Kidney tubule cell (primary cell): ENCODE measurements at regions not wholly inside any gene's neighbourhood (a gene's known extent, or its start where the extent isn't known, plus 50 kb on each side); places are given as distances from the start of the nearest gene placed in this dataset.

Experiments used
- DNase-seq: peaks from one replicate; pipeline ENCODE4 v3.0.0-alpha.2; 2018; ENCODE audit warnings: low spot score

DNA sequence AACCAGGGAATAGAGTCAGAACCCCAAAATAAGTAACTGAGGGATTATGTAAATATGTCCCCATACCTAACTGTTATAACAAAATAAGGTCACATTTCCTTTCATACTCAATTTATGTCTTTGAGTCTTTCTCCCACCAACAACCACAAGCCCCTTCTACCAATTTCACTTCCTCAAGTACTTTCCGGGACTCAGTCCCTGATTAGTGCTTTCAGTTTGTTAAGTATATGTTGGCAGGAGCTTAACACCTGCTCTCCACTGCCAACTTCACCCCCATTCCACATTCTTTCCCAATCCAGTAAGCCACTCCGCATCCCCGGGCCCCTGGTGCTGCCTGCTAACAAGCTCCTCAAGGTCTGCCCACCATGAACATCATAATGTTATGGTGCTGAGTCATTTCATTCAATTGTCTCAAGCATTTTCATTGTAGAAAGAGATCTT, 71.3 kb upstream of the SPRY1 start:
- DNase-seq: no peak

DNA sequence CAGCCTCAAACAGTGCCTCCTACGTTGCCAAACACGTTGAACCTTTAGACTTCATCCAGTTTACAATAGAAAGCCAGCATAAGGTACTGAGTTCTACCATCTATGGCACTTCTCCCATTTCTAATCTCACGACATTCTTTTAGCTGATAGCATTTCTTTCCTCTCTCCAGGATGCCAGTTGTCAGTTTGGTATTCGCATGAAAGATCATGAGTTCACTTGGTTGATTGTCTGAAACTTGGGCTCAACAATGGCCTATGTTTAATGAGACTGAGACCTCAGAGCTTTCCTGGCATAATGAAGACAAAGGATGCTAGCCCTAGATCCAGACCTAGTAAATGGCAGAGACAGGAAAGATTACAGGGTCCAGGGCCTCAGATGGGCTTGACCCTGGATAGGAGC, 69.2 kb upstream of the SPRY1 start:
- no peak for DNase-seq

DNA sequence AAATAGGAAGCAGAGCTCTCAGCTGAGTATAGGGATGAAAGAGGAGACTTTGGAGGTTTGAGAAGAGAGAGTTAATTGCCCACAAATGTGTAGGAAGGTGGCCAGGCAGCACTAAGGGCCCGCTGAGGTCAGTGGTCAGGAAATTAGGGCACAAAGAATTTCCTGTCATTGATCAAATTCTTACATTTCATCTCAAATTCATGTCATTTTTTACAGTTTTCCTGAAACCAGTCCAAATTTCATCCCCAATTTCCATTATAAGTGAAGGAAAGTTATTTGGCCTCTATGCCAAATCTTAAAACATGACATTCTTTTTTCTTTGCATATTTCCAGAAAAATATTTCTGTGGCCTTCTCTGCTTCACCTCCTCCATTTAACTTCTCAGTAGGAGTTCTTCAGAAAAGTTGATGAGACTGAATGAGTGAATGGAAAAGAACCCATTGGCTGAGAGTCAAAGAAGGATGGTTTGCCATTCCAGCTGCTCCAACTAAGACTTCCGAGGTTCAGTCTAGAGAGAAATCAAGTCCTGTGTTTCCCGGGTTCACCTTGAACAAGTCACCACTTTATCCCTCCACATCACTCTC, 68.7 kb upstream of the SPRY1 start:
- no peak for DNase-seq

DNA sequence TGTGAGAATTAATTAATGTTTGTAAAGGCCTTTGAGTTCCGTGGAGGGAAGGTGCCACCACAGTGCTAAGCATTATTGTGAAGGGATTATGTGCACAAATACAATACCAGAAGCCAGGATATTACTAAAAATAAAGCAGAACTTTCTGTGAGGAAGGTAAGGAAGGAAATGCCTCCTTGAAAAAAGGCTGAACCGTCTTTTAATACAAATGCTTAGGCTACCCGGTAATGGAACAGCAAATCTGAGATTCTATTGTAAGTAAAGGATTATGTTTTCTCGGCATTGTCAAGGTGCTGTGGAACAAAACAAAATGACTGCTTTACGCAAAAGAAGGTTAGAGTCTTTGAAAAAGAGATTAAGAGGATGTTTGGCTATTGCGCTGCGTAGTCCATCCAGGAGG, 57.9 kb upstream of the SPRY1 start:
- no peak for DNase-seq

DNA sequence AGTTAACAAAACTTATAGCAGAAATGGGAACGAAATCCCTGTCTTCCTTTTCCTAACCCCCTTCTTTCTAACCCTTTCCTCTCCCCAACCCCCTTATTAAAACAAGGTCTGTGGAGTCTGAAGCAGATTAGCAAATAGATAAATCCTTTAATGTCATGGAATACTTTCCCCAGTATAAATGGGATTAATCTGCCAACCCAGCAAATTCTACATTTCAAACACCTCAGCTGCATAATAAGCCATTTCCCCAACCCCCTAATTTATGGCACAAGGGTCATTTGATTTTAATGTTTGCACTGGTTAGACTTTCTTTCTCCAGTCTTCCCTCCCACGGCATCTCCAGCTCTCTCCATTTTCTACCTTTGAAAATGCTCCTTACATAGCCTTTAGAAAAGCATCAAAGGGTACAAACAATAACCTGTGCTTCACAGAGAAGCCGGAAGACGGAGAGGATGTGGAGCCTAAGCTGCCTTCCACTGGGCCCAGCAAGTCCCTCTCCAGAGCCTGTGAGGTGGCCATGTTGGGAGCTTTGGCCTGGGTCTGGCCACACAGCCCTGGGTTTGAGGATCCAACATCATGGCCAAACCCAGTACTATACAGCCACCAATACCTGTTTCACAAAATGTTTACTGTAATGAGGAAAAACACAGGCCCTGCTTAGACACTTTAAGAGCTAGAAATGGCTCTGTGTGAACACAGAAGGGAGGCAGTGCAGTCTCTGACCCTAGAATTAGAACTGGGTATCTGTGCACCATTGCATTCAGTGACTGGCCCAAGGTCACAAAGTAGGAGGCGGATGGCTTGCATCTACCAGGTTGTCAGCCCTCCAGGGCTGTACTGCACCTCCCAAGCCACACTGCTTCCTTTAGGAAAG, 56.9 kb upstream of the SPRY1 start:
- DNase-seq: no peak

DNA sequence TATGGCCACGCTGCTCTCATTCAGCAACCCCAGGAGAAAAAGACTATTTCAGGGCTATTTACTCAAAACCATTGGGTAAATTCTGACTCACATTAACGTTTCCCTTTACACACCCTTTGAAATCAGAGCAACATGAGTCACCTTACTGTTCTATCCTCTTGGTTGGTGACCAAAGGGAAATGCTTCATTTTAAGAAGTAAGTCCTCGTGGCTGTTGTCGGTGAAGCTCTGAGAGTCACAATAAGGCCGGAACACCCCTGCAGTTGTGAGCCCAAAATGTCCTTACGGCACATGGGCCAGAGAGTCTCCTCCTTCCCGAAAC, 56.3 kb upstream of the SPRY1 start:
- DNase-seq: peak; percentile 79

DNA sequence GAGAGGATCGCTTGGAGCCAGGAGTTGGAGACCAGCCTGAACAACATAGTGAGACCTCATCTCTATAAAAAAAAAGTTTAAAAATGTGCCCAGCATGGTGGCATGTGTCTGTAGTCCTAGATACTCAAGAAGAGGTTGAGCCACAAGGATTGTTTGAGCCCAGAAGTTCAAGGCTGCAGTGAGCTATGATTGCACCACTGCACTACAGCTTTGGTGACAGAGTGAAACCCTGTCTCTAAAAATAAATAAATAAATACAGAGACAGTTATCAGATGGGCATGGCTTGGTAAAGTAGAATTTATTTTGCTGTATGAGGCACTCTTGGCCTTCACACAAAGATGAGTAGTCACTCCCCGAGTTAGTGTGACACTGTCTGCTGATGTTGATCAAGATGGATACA, 54.1 kb upstream of the SPRY1 start:
- DNase-seq: no peak

DNA sequence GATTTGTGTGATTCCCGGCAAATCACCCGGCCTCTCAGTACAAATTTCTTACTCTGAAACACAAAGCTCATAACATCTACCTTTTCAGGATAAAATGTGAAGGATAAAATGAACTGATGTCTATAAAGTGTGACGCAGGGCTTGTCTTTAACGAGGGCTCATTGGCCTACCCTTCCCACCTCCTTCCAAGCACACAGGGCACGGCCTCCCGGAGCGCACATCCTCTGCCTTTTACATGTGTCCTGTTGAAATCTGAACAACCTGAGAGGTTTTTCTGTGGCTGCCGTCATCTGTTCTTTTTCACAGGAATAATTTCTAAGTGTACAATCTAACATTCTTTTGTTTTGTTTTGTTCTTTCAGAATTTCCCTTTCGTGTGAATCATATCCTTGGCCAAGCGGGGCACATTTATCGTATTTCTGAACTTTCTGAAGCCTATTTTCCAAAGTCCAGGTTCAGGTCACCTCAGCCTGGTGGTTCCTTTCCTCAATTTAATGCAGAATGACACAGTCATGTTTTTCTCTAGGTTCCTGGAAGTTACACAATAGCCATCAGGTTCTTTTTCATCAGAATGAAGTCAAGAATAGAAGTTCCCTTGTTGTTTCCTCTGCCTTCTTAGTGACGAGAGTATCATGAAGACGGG, 53.1 kb upstream of the SPRY1 start:
- no peak for DNase-seq

DNA sequence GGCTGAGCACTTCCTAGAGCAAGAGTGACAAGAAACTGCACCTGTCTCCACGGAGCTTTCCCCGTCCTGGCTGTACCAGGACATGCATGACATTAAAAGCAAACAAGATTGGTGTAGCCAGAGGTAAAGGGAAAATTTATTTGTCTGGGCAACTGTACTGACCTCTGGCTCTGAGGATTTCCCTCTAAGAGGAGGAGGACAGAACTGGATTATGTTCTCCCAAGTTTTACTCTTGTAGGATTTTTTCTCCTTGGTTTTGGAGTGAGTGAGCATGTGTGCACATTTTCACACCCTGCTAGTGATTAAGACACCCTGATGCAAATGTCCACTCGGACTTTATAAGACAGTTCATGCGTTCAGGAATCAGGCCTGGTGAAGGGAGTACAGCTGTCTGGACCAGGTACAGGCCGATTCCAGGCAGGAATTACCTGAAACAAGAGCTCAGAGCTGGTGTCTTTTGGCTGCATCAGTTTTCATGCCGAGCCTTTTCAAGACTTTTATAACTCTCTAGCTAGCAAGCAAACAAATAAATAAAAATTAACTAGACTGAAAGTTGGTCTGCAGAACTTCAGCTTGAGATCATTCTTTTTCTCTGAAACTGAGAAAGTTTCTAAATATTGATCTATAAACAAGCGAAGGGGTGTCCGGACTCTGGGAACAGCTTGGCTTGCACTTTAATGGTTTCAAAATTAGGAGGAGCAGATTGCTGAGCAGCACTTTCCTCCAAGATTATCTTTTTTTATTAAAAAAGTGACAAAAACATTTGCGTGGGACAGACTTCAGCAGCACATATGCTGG, 51.3 kb upstream of the SPRY1 start:
- no peak for DNase-seq

DNA sequence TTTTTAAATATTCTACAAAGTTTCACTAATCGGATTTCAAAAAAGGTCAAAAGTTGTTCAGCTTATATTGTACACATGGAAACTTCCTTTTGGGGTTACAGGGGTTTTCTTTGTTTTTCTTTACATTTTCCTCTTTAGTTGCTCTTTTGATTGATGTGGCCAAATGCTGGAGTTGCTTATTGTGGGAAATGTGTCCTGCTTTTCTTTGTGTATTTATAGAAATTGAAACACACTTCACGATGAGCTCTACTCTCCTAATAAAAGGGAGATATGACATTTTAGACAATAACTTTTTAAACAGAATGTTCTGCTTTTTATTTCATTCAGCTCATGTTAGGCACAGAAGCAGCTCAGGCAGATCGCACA, 50.7 kb upstream of the SPRY1 start:
- no peak for DNase-seq

DNA sequence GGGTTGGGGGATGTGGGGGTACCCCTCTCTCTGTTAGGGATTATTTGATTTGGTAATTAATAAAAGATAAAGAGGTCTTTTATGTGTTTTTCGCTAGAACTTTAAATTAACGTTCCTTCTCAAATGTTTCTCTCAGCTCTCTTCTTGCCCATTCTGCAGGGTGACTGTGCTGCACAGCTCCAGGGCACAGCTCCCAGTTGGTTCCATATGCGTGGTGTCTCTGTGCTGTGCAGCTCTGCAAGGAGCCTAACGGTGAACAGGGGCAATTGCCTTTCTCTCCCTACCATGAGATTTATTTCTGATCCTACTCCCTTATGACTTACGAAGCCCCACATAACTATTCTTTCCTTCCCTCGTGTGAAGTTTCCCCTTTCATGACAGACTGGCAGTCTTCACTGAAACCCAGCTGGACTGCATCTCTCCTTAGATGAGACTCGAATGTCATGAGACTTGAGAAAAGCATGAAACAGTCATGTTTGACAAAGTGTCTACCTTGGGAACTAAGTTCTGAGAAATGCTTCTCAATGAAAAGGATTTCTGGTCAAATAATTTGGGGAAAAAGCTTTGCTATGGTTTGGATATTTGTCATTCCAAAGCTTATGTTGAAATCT, 50.2 kb upstream of the SPRY1 start:
- DNase-seq: no peak
